LNCaP clone FGC (cell line): ENCODE measurements at regions not wholly inside any gene's neighbourhood (a gene's known extent, or its start where the extent isn't known, plus 50 kb on each side); places are given as distances from the start of the nearest gene placed in this dataset.

Source experiments
- DNase-seq: peaks from one replicate; pipeline ENCODE4 v3.0.0-alpha.2; 2011; ENCODE audit warnings: low read depth
- H3K4me3 ChIP-seq: 2 replicates; pipeline ENCODE4 v1.5.1; 2011; ENCODE audit warnings: mild to moderate bottlenecking, low read depth, low read length, control low read depth
- TF ChIP-seq, protein P1 (sequence below): IDR thresholded peaks from 2 replicates; pipeline ENCODE4 v1.5.1; 2012; ENCODE audit warnings: mild to moderate bottlenecking; ENCODE audit not compliant: control insufficient read depth, insufficient read depth; ENCODE audit errors: extremely low read depth

DNA sequence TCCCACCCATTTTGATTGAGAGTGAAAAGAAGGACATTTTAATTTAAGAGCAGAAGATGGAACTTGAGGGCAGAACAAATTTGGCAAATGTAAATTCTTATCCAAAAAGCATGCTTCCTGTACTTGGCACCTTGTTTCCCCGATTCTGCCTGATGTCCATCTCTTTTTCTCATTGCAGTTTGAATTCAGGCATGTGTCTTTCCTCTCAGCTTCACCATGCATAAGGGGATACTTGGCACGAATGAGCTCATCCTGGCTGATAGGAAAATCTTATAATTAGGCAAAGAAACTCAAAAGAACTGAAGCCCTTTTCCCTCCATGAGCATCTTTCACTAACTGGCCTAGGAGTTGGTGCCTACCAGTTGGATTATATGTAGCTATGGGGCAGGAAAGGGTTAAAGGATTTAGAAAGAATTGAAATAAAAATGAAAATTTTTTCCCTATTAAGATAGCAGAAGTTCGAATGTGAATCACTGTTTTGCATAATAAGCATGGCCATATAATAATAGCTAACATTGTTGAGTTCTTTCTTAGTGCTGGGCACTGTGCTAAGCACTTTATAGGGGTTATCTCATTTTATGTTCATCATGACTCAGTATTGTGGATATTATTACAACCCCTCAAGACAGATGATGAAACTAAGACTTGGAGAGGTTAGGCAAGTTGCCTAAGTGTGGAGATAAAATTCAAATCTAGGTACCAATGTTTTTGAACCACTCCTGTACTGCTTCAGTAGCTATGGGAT lies 386.6 kb downstream of the KCNRG start:
- no peak for DNase-seq
- TF ChIP-seq, protein P1, sequence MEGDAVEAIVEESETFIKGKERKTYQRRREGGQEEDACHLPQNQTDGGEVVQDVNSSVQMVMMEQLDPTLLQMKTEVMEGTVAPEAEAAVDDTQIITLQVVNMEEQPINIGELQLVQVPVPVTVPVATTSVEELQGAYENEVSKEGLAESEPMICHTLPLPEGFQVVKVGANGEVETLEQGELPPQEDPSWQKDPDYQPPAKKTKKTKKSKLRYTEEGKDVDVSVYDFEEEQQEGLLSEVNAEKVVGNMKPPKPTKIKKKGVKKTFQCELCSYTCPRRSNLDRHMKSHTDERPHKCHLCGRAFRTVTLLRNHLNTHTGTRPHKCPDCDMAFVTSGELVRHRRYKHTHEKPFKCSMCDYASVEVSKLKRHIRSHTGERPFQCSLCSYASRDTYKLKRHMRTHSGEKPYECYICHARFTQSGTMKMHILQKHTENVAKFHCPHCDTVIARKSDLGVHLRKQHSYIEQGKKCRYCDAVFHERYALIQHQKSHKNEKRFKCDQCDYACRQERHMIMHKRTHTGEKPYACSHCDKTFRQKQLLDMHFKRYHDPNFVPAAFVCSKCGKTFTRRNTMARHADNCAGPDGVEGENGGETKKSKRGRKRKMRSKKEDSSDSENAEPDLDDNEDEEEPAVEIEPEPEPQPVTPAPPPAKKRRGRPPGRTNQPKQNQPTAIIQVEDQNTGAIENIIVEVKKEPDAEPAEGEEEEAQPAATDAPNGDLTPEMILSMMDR: no peak
- H3K4me3 ChIP-seq: no peak overlapping the region

DNA sequence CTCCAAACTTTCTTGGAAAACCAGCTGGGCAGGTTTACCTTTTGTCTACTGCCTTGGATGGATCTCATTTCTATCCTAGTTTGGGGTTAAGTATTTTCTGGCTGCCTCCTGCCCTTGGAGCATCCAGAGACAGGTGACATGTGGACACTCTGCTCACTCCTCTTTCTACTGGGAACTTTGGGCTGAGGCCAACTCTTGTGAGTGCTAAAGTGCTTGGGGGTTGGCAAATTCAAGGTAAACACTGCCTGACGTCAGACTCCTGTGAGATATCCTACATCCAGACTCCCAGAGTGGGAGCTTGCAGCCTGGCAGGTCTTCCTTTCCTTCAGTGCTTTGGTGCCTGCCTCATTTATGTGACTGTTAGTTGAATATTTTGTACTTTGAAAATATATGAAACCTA lies 388.1 kb downstream of the KCNRG start:
- TF ChIP-seq, protein P1: no peak
- no peak overlapping the region for H3K4me3 ChIP-seq
- peak; percentile 70 for DNase-seq

DNA sequence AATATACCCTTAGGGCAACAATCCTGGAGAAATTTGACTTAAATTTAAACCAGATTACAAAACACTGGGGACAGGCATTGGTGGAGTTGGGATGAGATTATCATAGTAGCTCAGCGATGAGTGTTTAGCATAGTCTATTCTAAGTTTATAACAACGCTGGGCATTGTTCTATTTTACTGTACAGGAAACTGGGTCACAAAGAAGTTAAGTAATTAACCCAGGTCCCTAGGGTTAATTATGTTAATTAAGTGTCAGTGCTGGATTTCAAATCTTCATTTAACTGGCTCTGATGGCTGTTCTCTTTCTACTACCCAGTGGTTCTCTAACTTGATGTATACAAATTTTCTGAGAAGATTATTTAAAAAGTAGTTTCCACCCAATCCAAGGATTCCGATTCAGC lies 388.9 kb downstream of the KCNRG start:
- TF ChIP-seq, protein P1: no peak
- no peak overlapping the region for H3K4me3 ChIP-seq
- DNase-seq: no peak

DNA sequence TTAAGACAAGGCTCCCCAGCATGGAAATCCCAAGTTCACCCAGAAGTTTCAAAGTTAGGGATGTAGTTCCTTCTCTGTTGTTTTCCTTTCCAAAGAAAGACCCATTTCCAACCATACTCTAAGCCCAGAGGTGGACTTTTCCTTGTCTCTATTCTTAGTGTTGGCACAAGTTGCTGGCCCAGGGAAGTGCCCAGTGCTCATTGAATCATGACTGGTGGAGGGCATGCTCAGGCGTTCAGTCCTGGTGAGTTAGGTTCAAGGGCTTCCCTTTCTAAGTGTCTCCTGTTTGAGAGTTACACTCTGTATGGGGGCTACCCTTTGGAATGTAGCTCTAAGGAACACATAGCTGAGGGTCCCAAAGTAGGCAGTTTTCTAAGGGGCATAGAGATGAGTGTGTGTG lies 389.5 kb downstream of the KCNRG start:
- no peak for DNase-seq
- H3K4me3 ChIP-seq: no peak overlapping the region
- TF ChIP-seq, protein P1: no peak

DNA sequence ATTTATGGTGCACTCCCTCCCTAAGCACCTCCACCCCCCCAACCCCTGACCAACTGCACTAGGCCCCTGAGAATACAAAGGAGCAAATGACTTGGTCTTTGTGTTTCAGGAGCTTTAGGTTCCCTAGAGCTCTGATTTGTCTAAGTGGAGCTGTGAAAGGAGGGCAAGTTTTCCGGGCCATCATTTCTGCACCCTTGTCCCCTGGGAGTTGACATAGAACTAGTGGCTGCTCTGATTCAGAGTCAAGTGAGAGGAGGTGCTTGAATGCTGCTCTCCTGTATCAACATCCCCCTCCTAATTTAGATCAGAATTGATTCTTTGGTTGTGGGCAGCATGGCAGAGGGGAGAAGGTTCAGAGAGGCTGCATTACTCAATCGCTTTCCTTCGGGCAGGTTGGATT lies 391.6 kb downstream of the KCNRG start:
- no peak for DNase-seq
- TF ChIP-seq, protein P1: no peak
- H3K4me3 ChIP-seq: no peak overlapping the region

DNA sequence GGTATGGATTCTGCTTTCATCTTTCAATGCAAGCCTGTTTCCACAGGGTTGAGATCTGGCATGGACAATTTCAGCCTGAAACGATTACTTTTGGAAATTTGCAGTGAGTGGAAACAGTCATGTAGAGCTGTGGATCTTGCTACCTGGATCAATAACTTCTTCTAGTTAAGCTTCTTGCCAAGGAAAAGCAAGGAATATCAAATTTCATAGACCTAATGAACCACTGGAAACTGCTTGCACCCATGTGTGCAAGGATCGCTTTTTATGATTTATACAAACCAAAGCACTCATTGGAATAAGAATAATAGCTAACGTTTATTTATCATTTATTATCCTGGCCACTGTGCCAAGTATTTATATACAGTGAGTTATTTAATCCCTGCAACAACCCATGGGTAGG lies 392.8 kb downstream of the KCNRG start:
- no peak overlapping the region for H3K4me3 ChIP-seq
- no peak for DNase-seq
- TF ChIP-seq, protein P1: no peak

DNA sequence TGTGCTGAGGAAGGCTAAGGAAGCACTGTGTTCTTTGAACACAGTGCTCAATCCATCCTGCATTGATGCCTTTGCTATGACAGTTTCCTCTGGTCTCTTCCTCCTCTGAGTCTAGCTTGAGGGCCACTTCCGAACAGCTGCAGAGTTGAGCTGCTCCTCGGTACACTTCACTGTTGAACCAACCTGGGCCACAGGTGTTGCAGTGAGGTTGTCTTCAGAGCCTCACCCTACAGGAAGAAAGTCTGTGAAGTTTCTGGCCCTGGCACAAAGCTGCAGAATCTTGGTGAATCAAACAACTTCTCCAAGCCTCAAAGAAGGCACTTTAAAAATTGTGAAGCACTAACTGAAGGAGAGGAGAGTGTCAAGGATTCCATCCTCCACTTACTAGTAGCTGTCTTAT lies 394.0 kb downstream of the KCNRG start:
- TF ChIP-seq, protein P1: no peak
- H3K4me3 ChIP-seq: no peak overlapping the region

More for the DNA sequence above, 394.0 kb downstream of the KCNRG start:
- no peak for DNase-seq
